Upper lobe of right lung (tissue), 1 donor: ENCODE measurements at regions not wholly inside any gene's neighbourhood (a gene's known extent, or its start where the extent isn't known, plus 50 kb on each side); places are given as distances from the start of the nearest gene placed in this dataset.

ENCODE experiments used
- ATAC-seq: fragments of 200-7000 bp; cut with Tn5 transposase; one replicate; pipeline ENCODE4 v1.9.1; 2020; ENCODE audit warnings: mild to moderate bottlenecking, moderate library complexity
- DNase-seq: peaks from one replicate; pipeline ENCODE4 v3.0.0-alpha.2; 2020
- H3K27ac ChIP-seq: fragments of 200-600 bp; one replicate; pipeline ENCODE4 v1.8.0; 2022
- H3K27me3 ChIP-seq: fragments of 200-600 bp; one replicate; pipeline ENCODE4 v1.8.0; 2022; ENCODE audit warnings: mild to moderate bottlenecking
- H3K36me3 ChIP-seq: fragments of 200-600 bp; one replicate; pipeline ENCODE4 v1.8.0; 2022
- H3K4me1 ChIP-seq: fragments of 200-600 bp; one replicate; pipeline ENCODE4 v1.8.0; 2022
- H3K4me3 ChIP-seq: fragments of 200-600 bp; one replicate; pipeline ENCODE4 v1.8.0; 2022; ENCODE audit warnings: mild to moderate bottlenecking
- H3K9me3 ChIP-seq: fragments of 200-600 bp; one replicate; pipeline ENCODE4 v1.8.0; 2022
- CTCF ChIP-seq: fragments of 200-600 bp; IDR thresholded peaks from one replicate; pipeline ENCODE4 v1.8.0; 2022; ENCODE audit warnings: antibody characterized with exemption
- intact Hi-C: fragments of 100-400 bp; cut with DNase I; formaldehyde crosslinking; loops from one replicate; pipeline ENCODE4 v1.11.0; 2022
- donor health status: DM: no; HTN: yes; CAD: no; lungs with severe emphysema.

DNA sequence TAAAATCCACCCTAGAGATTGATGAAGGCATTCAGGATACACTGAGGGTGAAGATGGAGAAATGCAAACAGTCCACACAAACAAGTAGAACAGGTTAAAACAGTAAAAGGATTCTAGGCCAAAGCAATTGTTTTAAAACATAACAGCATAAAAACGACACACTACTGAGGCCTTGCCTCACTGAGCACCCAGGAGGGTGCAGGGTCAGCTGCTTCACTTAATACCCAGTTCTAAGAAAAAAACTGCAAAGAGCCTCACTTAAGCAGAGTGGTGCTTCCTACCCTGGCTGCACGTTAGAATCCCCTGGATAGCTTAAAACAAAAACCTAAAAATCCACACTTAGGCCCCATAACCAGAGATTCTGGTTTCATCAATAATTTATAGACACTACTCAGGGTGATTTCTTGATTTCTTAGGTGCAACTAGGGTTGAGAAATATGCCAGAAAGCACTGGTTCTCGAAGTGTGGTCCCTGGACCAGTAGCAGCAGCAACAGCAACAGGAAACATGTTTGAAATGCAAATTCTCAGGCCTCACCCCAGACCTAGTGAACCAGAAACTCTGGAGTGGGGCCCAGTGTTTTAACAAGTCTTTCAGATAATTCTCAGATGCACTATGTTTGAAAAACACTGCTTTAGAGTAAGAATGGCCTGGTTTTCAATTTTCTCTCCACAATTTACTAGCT lies 279.1 kb downstream of the ZEB2 start:
- intact Hi-C loops, result no loop called here
- no peak for TF ChIP-seq CTCF
- peak; percentile 43 for ATAC-seq
- Histone ChIP-seq H3K27me3 (no peaks in the 10 kb centered on the region), H3K9me3 (no peaks in the 10 kb centered on the region), H3K4me1 (peaks cover 20% of the 10 kb centered on the region), H3K27ac (no peak overlapping the region), H3K36me3 (no peaks in the 10 kb centered on the region), H3K4me3 (no peak overlapping the region)
- no peak for DNase-seq

DNA sequence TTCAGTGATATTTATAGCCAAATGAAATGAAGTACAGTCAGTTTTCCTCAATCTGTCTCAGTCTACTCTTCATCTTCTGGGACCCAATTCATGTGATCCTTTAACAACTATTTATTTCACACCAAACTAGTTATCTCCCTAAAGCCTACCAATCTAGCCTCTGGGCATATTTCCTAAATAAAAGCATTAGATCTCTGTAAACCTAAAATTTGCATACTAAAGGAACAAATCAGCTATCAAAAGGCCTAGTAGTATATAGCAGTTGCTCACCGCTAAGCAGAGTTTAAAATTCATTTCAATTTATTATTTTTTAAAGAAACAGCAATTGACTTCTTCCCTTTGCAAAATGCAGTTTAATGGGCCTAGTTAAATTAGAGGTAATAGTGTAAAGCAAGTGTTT lies 280.2 kb downstream of the ZEB2 start:
- intact Hi-C loops, result no loop called here

GRCh38 chr2:144239306-144239705 lies 280.6 kb downstream of the ZEB2 start:
- no peak overlapping the region for H3K27ac ChIP-seq
- no peak for ATAC-seq

More for the DNA sequence above, 280.2 kb downstream of the ZEB2 start:
- no peak for ATAC-seq
- H3K9me3 ChIP-seq, result no peaks in the 10 kb centered on the region
- no peak for DNase-seq
- H3K36me3 ChIP-seq, result no peaks in the 10 kb centered on the region
- no peak overlapping the region for H3K4me3 ChIP-seq
- H3K27me3 ChIP-seq, result no peaks in the 10 kb centered on the region
- TF ChIP-seq CTCF, result no peak
- no peak overlapping the region for H3K27ac ChIP-seq
- H3K4me1 ChIP-seq, result peaks cover 20% of the 10 kb centered on the region

DNA sequence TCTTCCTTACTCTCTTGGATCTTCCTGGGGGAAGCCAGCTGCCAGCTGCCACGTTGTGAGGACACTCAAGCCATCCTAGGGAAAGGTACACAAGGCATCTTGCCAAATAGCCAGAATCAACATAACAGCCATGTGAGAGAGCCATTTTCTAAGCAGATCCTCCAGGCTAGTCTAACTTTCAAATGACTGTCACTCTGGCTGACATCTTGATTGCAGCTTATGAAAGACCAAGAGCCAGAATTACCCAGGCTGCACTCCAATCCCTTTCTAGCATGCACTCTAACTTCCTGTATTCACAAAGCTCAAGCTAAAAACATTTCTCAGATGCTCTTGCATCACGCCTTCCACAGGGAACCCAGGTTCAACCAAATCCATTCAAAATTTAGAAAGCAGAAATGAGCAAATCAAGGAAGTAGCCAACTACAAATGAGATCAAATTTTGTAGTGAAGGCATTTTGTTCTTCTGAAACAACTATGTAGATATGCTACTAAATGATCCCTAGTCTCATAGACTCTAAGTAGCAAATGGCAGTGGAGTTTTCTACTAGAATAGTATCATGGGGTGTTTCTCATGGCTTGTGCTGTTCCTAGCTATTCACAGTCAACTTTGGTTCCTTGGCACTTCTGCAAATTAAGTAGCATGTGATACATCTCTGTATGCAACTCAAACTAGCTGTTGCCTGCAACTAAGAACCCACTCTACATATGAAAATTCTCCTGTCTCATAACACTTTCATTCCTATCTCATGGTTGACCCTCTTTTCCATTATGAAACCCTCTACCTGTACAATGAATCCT lies 281.9 kb downstream of the ZEB2 start:
- DNase-seq, result no peak
- H3K27ac ChIP-seq, result peak overlapping the region; percentile 4
- peak; percentile 85 for ATAC-seq

More at GRCh38 chr2:144239306-144239705, 280.6 kb downstream of the ZEB2 start:
- Histone ChIP-seq H3K4me1 (peaks cover 20% of the 10 kb centered on the region), H3K9me3 (no peaks in the 10 kb centered on the region), H3K36me3 (no peaks in the 10 kb centered on the region), H3K27me3 (no peaks in the 10 kb centered on the region), H3K4me3 (no peak overlapping the region)
- TF ChIP-seq CTCF, result no peak
- DNase-seq, result no peak
- intact Hi-C loops, result no loop called here

DNA sequence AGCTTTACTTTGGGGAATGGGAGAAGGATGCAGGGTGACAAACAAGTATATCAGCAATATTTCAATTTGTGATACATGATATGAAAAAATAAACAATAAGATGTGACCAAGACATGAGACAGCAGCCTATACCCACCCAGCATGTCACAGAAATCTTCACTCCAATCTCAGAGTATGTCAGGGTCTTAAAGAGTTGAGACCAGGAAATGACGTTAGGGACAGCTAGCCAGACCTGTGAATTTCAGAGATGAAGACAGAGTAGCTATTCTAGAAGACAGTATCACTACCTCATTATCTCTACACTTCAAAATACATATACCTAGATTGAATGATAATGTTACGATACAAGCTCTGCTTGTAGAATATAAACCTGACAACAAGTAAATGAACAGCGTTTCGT lies 282.8 kb downstream of the ZEB2 start:
- no peak for TF ChIP-seq CTCF
- Histone ChIP-seq H3K4me1 (peaks cover 25% of the 10 kb centered on the region), H3K9me3 (no peaks in the 10 kb centered on the region), H3K36me3 (no peaks in the 10 kb centered on the region), H3K27ac (no peak overlapping the region), H3K27me3 (no peaks in the 10 kb centered on the region), H3K4me3 (no peak overlapping the region)
- intact Hi-C loops, result no loop called here
- DNase-seq, result no peak
- ATAC-seq, result no peak

More for the DNA sequence above, 281.9 kb downstream of the ZEB2 start:
- Histone ChIP-seq H3K4me3 (no peak overlapping the region), H3K9me3 (no peaks in the 10 kb centered on the region), H3K4me1 (peaks cover 25% of the 10 kb centered on the region), H3K27me3 (no peaks in the 10 kb centered on the region), H3K36me3 (no peaks in the 10 kb centered on the region)
- intact Hi-C loops, result no loop called here
- TF ChIP-seq CTCF, result no peak
